GM12865 (cell line): ENCODE measurements at regions not wholly inside any gene's neighbourhood (a gene's known extent, or its start where the extent isn't known, plus 50 kb on each side); places are given as distances from the start of the nearest gene placed in this dataset.

Experiments used
- DNase-seq: peaks from one replicate; pipeline ENCODE4 v3.0.0; 2010; ENCODE audit warnings: low read depth
- H3K4me3 ChIP-seq: 2 replicates; pipeline ENCODE4 v1.5.1; 2011; ENCODE audit warnings: mild to moderate bottlenecking, low read depth, low read length, control low read depth
- TF ChIP-seq, protein P1 (sequence below): IDR thresholded peaks from 2 replicates; pipeline ENCODE4 v1.5.1; 2011; ENCODE audit warnings: low read length, control low read depth, low read depth, inconsistent platforms; ENCODE audit not compliant: insufficient read depth; ENCODE audit errors: missing control alignments

DNA sequence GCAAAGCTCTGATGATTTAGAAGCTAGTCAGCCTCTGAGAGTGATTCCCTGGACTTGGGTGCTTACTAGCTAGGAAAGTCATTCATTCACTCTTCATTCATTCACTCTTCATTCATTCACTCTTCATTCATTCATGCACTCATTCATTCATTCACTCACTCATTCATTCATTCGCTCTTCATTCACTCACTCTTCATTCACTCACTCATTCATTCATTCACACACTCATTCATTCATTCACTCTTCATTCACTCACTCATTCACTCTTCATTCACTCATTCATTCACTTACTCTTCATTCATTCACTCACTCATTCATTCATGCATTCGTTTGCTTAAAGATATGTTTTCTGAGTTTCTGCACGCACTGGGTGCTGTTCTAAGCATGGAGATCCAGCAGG is 292.7 kb upstream of the TNRC6C start:
- TF ChIP-seq, protein P1, sequence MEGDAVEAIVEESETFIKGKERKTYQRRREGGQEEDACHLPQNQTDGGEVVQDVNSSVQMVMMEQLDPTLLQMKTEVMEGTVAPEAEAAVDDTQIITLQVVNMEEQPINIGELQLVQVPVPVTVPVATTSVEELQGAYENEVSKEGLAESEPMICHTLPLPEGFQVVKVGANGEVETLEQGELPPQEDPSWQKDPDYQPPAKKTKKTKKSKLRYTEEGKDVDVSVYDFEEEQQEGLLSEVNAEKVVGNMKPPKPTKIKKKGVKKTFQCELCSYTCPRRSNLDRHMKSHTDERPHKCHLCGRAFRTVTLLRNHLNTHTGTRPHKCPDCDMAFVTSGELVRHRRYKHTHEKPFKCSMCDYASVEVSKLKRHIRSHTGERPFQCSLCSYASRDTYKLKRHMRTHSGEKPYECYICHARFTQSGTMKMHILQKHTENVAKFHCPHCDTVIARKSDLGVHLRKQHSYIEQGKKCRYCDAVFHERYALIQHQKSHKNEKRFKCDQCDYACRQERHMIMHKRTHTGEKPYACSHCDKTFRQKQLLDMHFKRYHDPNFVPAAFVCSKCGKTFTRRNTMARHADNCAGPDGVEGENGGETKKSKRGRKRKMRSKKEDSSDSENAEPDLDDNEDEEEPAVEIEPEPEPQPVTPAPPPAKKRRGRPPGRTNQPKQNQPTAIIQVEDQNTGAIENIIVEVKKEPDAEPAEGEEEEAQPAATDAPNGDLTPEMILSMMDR: no peak
- H3K4me3 ChIP-seq: no peak overlapping the region
- no peak for DNase-seq

DNA sequence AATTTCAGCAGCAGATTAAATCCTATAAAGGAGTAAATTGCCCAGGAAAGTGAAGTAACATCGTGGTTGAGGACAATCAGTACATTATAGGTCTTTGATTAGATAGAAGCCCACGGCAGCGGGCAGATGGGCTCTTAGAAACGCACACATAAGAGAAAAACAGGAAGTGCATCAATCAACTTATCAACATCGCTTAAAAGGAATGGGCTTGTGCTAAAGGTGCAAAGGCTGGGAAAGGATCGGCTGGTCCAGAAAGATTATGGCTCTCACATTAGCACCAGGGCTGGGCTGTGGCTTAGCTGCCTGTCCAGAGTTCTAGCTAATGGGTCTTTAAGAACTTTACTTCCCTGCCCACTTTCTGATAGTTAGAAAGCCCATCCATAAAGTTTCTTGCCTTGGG is 292.0 kb upstream of the TNRC6C start:
- H3K4me3 ChIP-seq: peak overlapping the region; percentile 25; the same call in 1 of the 2 replicates
- DNase-seq: no peak
- TF ChIP-seq, protein P1: no peak

DNA sequence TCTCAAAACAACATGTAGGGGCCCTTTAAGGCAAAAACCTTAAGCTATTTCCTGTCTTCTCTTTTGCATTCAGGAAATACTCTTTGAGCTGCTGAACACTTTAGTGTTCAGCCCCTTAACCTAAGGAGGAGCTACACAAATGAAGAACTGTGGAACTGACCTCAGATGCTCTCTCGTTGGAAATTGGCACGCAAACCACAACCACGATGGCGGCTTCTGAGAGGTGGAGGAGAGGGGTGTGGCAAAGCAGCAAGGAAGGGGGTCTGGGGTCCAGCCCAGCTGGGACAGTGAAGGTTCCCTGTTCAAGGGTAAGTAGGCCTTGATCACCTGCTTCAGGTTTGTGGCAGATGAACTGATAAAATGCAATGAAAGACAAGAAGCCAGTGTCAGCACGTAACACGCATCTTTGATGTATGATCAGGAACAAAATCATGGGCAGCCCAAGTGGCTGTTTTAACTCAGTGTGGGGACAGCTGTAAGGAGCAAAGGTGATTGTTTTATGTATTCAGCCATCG is 291.6 kb upstream of the TNRC6C start:
- DNase-seq: peak; percentile 53
- TF ChIP-seq, protein P1: no peak
- peak overlapping the region; percentile 25 for H3K4me3 ChIP-seq

DNA sequence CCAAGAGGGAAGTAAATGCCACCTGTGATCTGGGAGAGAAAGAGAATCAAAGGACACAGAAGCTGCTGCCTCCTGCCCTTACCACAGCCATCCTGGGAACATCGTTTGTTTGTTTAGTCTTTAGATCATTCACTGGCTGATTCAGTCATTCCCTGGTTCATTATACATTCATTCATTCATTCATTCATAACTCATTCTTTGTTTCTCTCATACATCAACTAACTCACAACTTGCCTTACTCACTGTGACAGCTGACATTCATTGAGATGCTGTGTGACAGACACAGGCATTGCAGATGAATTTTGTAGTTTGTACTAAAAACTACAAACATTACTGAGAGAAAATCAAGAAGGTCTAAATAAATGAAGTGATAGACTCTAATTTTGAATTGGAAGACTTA is 291.0 kb upstream of the TNRC6C start:
- TF ChIP-seq, protein P1: no peak
- no peak for DNase-seq
- peak overlapping the region; percentile 25 for H3K4me3 ChIP-seq

DNA sequence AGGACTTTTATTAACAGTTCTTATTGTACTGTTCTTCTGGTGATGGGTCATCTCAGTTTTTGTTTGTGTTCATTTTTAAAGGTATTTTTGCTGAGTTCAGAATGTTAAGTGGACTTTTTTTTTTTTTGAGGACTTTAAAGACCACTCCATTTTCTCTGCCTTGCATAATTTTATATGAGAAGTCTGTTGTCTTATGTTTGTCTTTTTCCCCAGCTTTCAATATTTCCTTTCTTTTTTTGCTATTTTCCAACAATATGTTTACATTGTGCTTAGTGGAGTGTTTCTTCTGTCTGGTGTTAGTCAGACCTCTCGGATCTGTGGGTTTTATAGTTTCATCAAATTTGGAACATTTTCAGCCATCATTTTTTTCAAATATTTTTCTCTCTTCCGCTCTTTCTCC is 290.0 kb upstream of the TNRC6C start:
- TF ChIP-seq, protein P1: no peak
- DNase-seq: no peak
- H3K4me3 ChIP-seq: no peak overlapping the region

DNA sequence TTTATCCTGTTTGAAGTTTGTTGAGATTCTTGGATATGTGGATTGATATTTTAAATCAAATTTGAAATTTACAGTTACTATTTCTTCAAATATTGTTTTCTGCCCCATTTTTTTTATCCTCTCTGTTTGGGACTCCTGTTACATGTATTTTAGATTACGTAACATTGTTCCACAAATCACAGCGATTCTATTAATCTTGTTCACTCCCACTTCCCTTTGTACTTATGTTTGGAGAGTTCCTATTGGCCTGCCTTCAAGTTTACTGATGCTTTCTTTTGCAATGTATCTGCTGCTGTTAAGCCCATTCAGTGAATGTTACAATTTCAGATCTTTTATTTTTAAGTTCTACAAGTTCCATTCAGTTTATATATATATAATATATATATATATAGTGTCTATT is 288.3 kb upstream of the TNRC6C start:
- H3K4me3 ChIP-seq: no peak overlapping the region
- TF ChIP-seq, protein P1: no peak
- DNase-seq: no peak

DNA sequence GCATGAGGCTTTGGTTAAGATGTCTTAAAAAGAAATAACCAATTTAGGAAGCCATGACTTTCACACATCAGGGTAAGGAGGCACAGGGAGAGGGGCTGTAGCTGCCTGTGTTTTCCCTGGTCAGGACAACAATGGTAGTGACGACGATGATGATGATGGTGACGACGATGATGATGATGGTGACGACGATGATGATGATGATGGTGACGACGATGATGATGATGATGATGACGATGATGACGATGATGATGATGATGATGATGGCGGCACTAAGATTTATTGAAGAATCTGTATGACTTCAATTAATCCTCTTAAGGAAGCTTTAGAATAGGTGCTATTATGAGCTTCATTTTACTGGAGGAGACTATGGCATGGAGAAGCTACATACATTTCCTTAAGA is 284.1 kb upstream of the TNRC6C start:
- TF ChIP-seq, protein P1: no peak

More for the DNA sequence above, 284.1 kb upstream of the TNRC6C start:
- no peak overlapping the region for H3K4me3 ChIP-seq
- DNase-seq: no peak
